ENCODE measurements at regions not wholly inside any gene's neighbourhood (a gene's known extent, or its start where the extent isn't known, plus 50 kb on each side); places are given as distances from the start of the nearest gene placed in this dataset.
"Not testable (repeated sequence)": the region's sequence is repeated elsewhere in the genome, so short reads cannot be mapped to it uniquely, and the experiment has no call there.

GRCh38 chr2:111250448-111251030 lies 129.8 kb downstream of the BCL2L11 start:
- Histone ChIP-seq H2AFZ (ENCODE audit: low read length, unreplicated experiment) (no peak overlapping the region), H3K27me3 (ENCODE audit: insufficient read depth, low read length) (no peaks in the 10 kb centered on the region), H3K27ac (ENCODE audit: low read depth, low read length) (no peak overlapping the region), H3K4me3 (ENCODE audit: low read depth, low read length) (no peak overlapping the region), H3K4me1 (ENCODE audit: control insufficient read depth, insufficient read depth, low read length, unreplicated experiment) (no peaks in the 10 kb centered on the region), H3K36me3 (ENCODE audit: insufficient read depth, low read length) (no peaks in the 10 kb centered on the region), H3K79me2 (ENCODE audit: control insufficient read depth, insufficient read depth, low read length, unreplicated experiment) (peaks cover 2% of the 10 kb centered on the region)

GRCh38 chr2:111251711-111252110 lies 131.0 kb downstream of the BCL2L11 start:
- Histone ChIP-seq H3K4me1 (ENCODE audit: control insufficient read depth, insufficient read depth, low read length, unreplicated experiment) (no peaks in the 10 kb centered on the region), H3K79me2 (ENCODE audit: control insufficient read depth, insufficient read depth, low read length, unreplicated experiment) (peaks cover 2% of the 10 kb centered on the region), H3K27ac (ENCODE audit: low read depth, low read length) (no peak overlapping the region), H3K36me3 (ENCODE audit: insufficient read depth, low read length) (no peaks in the 10 kb centered on the region), H2AFZ (ENCODE audit: low read length, unreplicated experiment) (no peak overlapping the region), H3K4me3 (ENCODE audit: low read depth, low read length) (no peak overlapping the region), H3K27me3 (ENCODE audit: insufficient read depth, low read length) (no peaks in the 10 kb centered on the region)

GRCh38 chr2:111252436-111252835 lies 131.7 kb downstream of the BCL2L11 start:
- Histone ChIP-seq H3K79me2 (ENCODE audit: control insufficient read depth, insufficient read depth, low read length, unreplicated experiment) (peaks cover 2% of the 10 kb centered on the region), H3K4me1 (ENCODE audit: control insufficient read depth, insufficient read depth, low read length, unreplicated experiment) (no peaks in the 10 kb centered on the region), H3K27me3 (ENCODE audit: insufficient read depth, low read length) (no peaks in the 10 kb centered on the region), H3K27ac (ENCODE audit: low read depth, low read length) (no peak overlapping the region), H3K4me3 (ENCODE audit: low read depth, low read length) (no peak overlapping the region), H2AFZ (ENCODE audit: low read length, unreplicated experiment) (no peak overlapping the region), H3K36me3 (ENCODE audit: insufficient read depth, low read length) (no peaks in the 10 kb centered on the region)

GRCh38 chr2:111254916-111255315 lies 134.2 kb downstream of the BCL2L11 start:
- not testable (repeated sequence) for H3K27ac ChIP-seq (ENCODE audit: low read depth, low read length); H3K27me3 ChIP-seq (ENCODE audit: insufficient read depth, low read length); H3K79me2 ChIP-seq (ENCODE audit: control insufficient read depth, insufficient read depth, low read length, unreplicated experiment); H3K4me1 ChIP-seq (ENCODE audit: control insufficient read depth, insufficient read depth, low read length, unreplicated experiment); H2AFZ ChIP-seq (ENCODE audit: low read length, unreplicated experiment); H3K4me3 ChIP-seq (ENCODE audit: low read depth, low read length); H3K36me3 ChIP-seq (ENCODE audit: insufficient read depth, low read length)

GRCh38 chr2:111256628-111257027 lies 135.9 kb downstream of the BCL2L11 start:
- not testable (repeated sequence) for H3K27me3 ChIP-seq (ENCODE audit: insufficient read depth, low read length); H3K79me2 ChIP-seq (ENCODE audit: control insufficient read depth, insufficient read depth, low read length, unreplicated experiment); H2AFZ ChIP-seq (ENCODE audit: low read length, unreplicated experiment); H3K4me1 ChIP-seq (ENCODE audit: control insufficient read depth, insufficient read depth, low read length, unreplicated experiment); H3K36me3 ChIP-seq (ENCODE audit: insufficient read depth, low read length); H3K4me3 ChIP-seq (ENCODE audit: low read depth, low read length); H3K27ac ChIP-seq (ENCODE audit: low read depth, low read length)

- H2AFZ ChIP-seq (ENCODE audit: low read length, unreplicated experiment); H3K4me3 ChIP-seq (ENCODE audit: low read depth, low read length); H3K27me3 ChIP-seq (ENCODE audit: insufficient read depth, low read length); H3K79me2 ChIP-seq (ENCODE audit: control insufficient read depth, insufficient read depth, low read length, unreplicated experiment); H3K27ac ChIP-seq (ENCODE audit: low read depth, low read length); H3K36me3 ChIP-seq (ENCODE audit: insufficient read depth, low read length); H3K4me1 ChIP-seq (ENCODE audit: control insufficient read depth, insufficient read depth, low read length, unreplicated experiment): not testable (repeated sequence)
Measured at GRCh38 chr2:111257607-111258006, 136.9 kb downstream of the BCL2L11 start.

GRCh38 chr2:111258318-111258717 lies 137.6 kb downstream of the BCL2L11 start:
- H2AFZ ChIP-seq (ENCODE audit: low read length, unreplicated experiment); H3K4me1 ChIP-seq (ENCODE audit: control insufficient read depth, insufficient read depth, low read length, unreplicated experiment); H3K27me3 ChIP-seq (ENCODE audit: insufficient read depth, low read length); H3K79me2 ChIP-seq (ENCODE audit: control insufficient read depth, insufficient read depth, low read length, unreplicated experiment); H3K4me3 ChIP-seq (ENCODE audit: low read depth, low read length); H3K36me3 ChIP-seq (ENCODE audit: insufficient read depth, low read length); H3K27ac ChIP-seq (ENCODE audit: low read depth, low read length): not testable (repeated sequence)

GRCh38 chr2:111262627-111263379 lies 142.1 kb downstream of the BCL2L11 start:
- H3K4me1 ChIP-seq (ENCODE audit: control insufficient read depth, insufficient read depth, low read length, unreplicated experiment); H3K4me3 ChIP-seq (ENCODE audit: low read depth, low read length); H3K36me3 ChIP-seq (ENCODE audit: insufficient read depth, low read length); H3K27ac ChIP-seq (ENCODE audit: low read depth, low read length); H3K79me2 ChIP-seq (ENCODE audit: control insufficient read depth, insufficient read depth, low read length, unreplicated experiment); H2AFZ ChIP-seq (ENCODE audit: low read length, unreplicated experiment); H3K27me3 ChIP-seq (ENCODE audit: insufficient read depth, low read length): not testable (repeated sequence)

- not testable (repeated sequence) for H3K36me3 ChIP-seq (ENCODE audit: insufficient read depth, low read length); H3K79me2 ChIP-seq (ENCODE audit: control insufficient read depth, insufficient read depth, low read length, unreplicated experiment); H3K4me1 ChIP-seq (ENCODE audit: control insufficient read depth, insufficient read depth, low read length, unreplicated experiment); H2AFZ ChIP-seq (ENCODE audit: low read length, unreplicated experiment); H3K27me3 ChIP-seq (ENCODE audit: insufficient read depth, low read length); H3K4me3 ChIP-seq (ENCODE audit: low read depth, low read length); H3K27ac ChIP-seq (ENCODE audit: low read depth, low read length)
Measured at GRCh38 chr2:111263380-111264017, 142.8 kb downstream of the BCL2L11 start.

- not testable (repeated sequence) for H3K36me3 ChIP-seq (ENCODE audit: insufficient read depth, low read length); H3K4me1 ChIP-seq (ENCODE audit: control insufficient read depth, insufficient read depth, low read length, unreplicated experiment); H2AFZ ChIP-seq (ENCODE audit: low read length, unreplicated experiment); H3K79me2 ChIP-seq (ENCODE audit: control insufficient read depth, insufficient read depth, low read length, unreplicated experiment); H3K27ac ChIP-seq (ENCODE audit: low read depth, low read length); H3K4me3 ChIP-seq (ENCODE audit: low read depth, low read length); H3K27me3 ChIP-seq (ENCODE audit: insufficient read depth, low read length)
Measured at GRCh38 chr2:111264956-111265355, 144.2 kb downstream of the BCL2L11 start.

GRCh38 chr2:111266556-111266955 lies 145.8 kb downstream of the BCL2L11 start:
- not testable (repeated sequence) for H3K36me3 ChIP-seq (ENCODE audit: insufficient read depth, low read length); H3K4me3 ChIP-seq (ENCODE audit: low read depth, low read length); H3K79me2 ChIP-seq (ENCODE audit: control insufficient read depth, insufficient read depth, low read length, unreplicated experiment); H2AFZ ChIP-seq (ENCODE audit: low read length, unreplicated experiment); H3K4me1 ChIP-seq (ENCODE audit: control insufficient read depth, insufficient read depth, low read length, unreplicated experiment); H3K27me3 ChIP-seq (ENCODE audit: insufficient read depth, low read length); H3K27ac ChIP-seq (ENCODE audit: low read depth, low read length)
